CD4-positive, alpha-beta T cell treated with Interleukin-17A for 1 hour (primary cell): ENCODE measurements at regions not wholly inside any gene's neighbourhood (a gene's known extent, or its start where the extent isn't known, plus 50 kb on each side); places are given as distances from the start of the nearest gene placed in this dataset.

Experiments
- DNase-seq: peaks from one replicate; pipeline ENCODE4 v3.0.0-alpha.2; 2020

GRCh38 chr10:61138708-61139591 lies 195.0 kb upstream of the RHOBTB1 start:
- no peak for DNase-seq

GRCh38 chr10:61136139-61136538 lies 192.2 kb upstream of the RHOBTB1 start:
- DNase-seq = no peak

- DNase-seq = no peak
These were observed 191.3 kb upstream of the RHOBTB1 start for GRCh38 chr10:61135276-61135721.

GRCh38 chr10:61130366-61130765 lies 186.4 kb upstream of the RHOBTB1 start:
- no peak for DNase-seq

- no peak for DNase-seq
These were observed 184.2 kb upstream of the RHOBTB1 start for GRCh38 chr10:61128196-61128595.

- no peak for DNase-seq
These were observed 181.7 kb upstream of the RHOBTB1 start for GRCh38 chr10:61125560-61126170.

GRCh38 chr10:61124756-61125530 lies 181.0 kb upstream of the RHOBTB1 start:
- DNase-seq = no peak

- no peak for DNase-seq
These were observed 176.8 kb upstream of the RHOBTB1 start for GRCh38 chr10:61120805-61121204.

GRCh38 chr10:61119573-61119972 lies 175.6 kb upstream of the RHOBTB1 start:
- DNase-seq = no peak

- no peak for DNase-seq
These were observed 171.9 kb upstream of the RHOBTB1 start for GRCh38 chr10:61115897-61116296.

- DNase-seq = no peak
These were observed 168.8 kb upstream of the RHOBTB1 start for GRCh38 chr10:61112771-61113170.

GRCh38 chr10:61110936-61111335 lies 167.0 kb upstream of the RHOBTB1 start:
- no peak for DNase-seq

- DNase-seq = no peak
These were observed 166.3 kb upstream of the RHOBTB1 start for GRCh38 chr10:61110188-61110844.

- DNase-seq = no peak
These were observed 164.9 kb upstream of the RHOBTB1 start for GRCh38 chr10:61108915-61109314.

- no peak for DNase-seq
These were observed 156.9 kb upstream of the RHOBTB1 start for GRCh38 chr10:61100887-61101286.

GRCh38 chr10:61099756-61100155 lies 155.8 kb upstream of the RHOBTB1 start:
- no peak for DNase-seq

GRCh38 chr10:61098966-61099365 lies 155.0 kb upstream of the RHOBTB1 start:
- DNase-seq = no peak

GRCh38 chr10:61097026-61097425 lies 153.0 kb upstream of the RHOBTB1 start:
- no peak for DNase-seq

GRCh38 chr10:61096056-61096455 lies 152.1 kb upstream of the RHOBTB1 start:
- DNase-seq = no peak

- no peak for DNase-seq
These were observed 147.5 kb upstream of the RHOBTB1 start for GRCh38 chr10:61091531-61091930.

GRCh38 chr10:61089251-61089650 lies 145.3 kb upstream of the RHOBTB1 start:
- DNase-seq = no peak

GRCh38 chr10:61084493-61084892 lies 140.5 kb upstream of the RHOBTB1 start:
- DNase-seq = no peak

GRCh38 chr10:61081301-61081700 lies 137.3 kb upstream of the RHOBTB1 start:
- no peak for DNase-seq
